Hepatocyte (in vitro differentiated cells): ENCODE measurements at regions not wholly inside any gene's neighbourhood (a gene's known extent, or its start where the extent isn't known, plus 50 kb on each side); places are given as distances from the start of the nearest gene placed in this dataset.

Experiments
- EZH2 ChIP-seq: fragments of 200-600 bp; sonication (generic); IDR thresholded peaks from 2 replicates; pipeline ENCODE4 v1.6.1; 2016; ENCODE audit warnings: antibody characterized with exemption, mild to moderate bottlenecking, borderline replicate concordance
- EZH2phosphoT487 ChIP-seq: fragments of 200-600 bp; sonication (generic); IDR thresholded peaks from one replicate; pipeline ENCODE4 v1.6.1; 2018; ENCODE audit warnings: antibody characterized with exemption, mild to moderate bottlenecking, low read depth, moderate library complexity; ENCODE audit not compliant: unreplicated experiment, severe bottlenecking
- TF ChIP-seq, protein P1 (sequence below): fragments of 200-600 bp; sonication (generic); IDR thresholded peaks from 2 replicates; pipeline ENCODE4 v1.5.1; 2016; ENCODE audit warnings: antibody characterized with exemption, mild to moderate bottlenecking; ENCODE audit not compliant: poor library complexity

DNA sequence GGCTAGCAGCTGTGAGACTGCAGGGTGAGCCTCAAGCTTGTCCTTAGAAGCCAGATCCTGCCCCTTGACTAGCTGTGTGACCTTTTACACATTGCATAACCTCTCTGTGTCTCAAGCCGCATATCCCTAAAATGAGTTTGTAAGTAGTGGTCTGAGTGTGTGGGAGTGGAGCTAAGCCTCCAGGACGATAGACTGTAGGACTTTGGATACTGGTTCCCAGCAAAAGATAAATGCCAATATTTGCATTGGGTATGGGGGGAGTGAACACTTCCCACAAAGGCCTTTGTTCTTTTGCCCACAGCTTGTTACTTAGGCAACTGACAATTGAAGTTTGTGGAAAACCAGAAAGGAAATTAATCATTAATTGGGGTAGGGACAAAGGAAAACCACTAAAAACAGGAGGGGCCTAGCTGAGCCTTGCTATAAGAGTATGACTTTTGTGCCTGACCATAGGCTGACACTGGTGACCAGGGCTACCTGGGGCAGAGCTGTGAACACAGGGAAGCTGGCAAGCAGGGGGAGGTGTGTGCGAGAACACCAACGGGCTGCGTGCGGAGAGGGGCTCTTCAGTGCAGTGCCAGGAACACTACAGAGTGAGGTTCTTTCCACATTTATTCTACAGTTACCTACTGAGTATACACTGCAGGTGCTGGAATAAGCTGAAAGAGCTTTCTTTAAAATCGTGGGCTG lies 102.4 kb upstream of the ETV3 start:
- TF ChIP-seq EZH2phosphoT487 (no peak), EZH2 (no peak)
- TF ChIP-seq, protein P1, sequence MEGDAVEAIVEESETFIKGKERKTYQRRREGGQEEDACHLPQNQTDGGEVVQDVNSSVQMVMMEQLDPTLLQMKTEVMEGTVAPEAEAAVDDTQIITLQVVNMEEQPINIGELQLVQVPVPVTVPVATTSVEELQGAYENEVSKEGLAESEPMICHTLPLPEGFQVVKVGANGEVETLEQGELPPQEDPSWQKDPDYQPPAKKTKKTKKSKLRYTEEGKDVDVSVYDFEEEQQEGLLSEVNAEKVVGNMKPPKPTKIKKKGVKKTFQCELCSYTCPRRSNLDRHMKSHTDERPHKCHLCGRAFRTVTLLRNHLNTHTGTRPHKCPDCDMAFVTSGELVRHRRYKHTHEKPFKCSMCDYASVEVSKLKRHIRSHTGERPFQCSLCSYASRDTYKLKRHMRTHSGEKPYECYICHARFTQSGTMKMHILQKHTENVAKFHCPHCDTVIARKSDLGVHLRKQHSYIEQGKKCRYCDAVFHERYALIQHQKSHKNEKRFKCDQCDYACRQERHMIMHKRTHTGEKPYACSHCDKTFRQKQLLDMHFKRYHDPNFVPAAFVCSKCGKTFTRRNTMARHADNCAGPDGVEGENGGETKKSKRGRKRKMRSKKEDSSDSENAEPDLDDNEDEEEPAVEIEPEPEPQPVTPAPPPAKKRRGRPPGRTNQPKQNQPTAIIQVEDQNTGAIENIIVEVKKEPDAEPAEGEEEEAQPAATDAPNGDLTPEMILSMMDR: no peak
